ENCODE measurements at regions not wholly inside any gene's neighbourhood (a gene's known extent, or its start where the extent isn't known, plus 50 kb on each side); places are given as distances from the start of the nearest gene placed in this dataset.

DNA sequence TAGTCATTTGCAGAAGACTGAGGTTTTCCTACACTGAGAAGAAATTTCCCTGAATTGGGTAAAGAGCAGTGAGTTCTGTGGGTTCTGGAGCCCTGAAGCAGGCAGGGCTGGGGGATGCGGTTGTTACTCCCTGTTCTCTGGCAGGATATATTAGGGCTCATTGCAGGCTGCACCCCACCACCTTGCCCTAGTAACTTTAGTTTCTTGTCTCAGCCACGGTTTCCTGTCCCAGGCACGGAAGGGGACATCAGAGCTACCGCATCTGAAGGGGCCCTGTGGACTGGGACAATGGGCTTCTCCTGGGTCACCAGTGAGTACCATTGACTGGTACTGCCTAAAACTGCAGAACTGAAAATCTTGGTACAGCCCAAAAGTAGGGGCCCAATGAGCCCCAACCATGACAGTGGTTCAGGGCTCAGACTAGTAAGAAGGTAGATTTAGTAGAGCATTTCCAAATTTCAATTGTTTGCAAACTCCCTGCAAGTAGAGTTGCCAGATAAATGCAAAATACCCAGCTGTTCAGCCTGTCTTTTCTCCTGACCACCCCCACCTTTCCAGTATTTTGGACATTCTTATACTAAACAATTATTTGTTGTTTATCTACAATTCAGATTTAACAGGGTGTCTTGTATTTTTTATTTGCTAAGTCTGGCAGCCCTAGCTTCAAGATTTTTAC lies 54.5 kb upstream of the EYA2 start:
- Histone ChIP-seq H3K9ac (ENCODE audit: low read length) (no peak overlapping the region), H3K27me3 (ENCODE audit: insufficient read depth, low read length) (no peaks in the 10 kb centered on the region), H4K12ac (ENCODE audit: low read depth, low read length) (no peak overlapping the region), H3K4me1 (ENCODE audit: control insufficient read depth in 1 of 2, insufficient read depth in 2 of 2, low read length in 2 of 2) (peaks cover 0 to 1% of the 10 kb centered on the region in 2 experiments), H3K4me2 (ENCODE audit: low read length) (no peak overlapping the region), H3K27ac (ENCODE audit: low read depth, low read length) (no peak overlapping the region), H3K9me3 (ENCODE audit: insufficient read depth, low read depth, low read length) (no peaks in the 10 kb centered on the region), H3K18ac (ENCODE audit: low read length) (no peak overlapping the region), H4K8ac (ENCODE audit: low read depth, low read length) (no peak overlapping the region), H3K4ac (ENCODE audit: low read depth, low read length) (no peak overlapping the region), H2BK120ac (ENCODE audit: insufficient read depth, low read length, poor library complexity) (no peak overlapping the region), H4K91ac (ENCODE audit: low read depth, low read length) (no peak overlapping the region), H3K36me3 (ENCODE audit: control insufficient read depth in 1 of 2, insufficient read depth in 2 of 2, low read length in 2 of 2) (no peaks in the 10 kb centered on the region), H3K79me2 (ENCODE audit: control insufficient read depth, insufficient read depth, low read length, poor library complexity) (no peaks in the 10 kb centered on the region), H2AK5ac (ENCODE audit: low read length) (no peak overlapping the region), H2BK12ac (ENCODE audit: low read length) (no peak overlapping the region), H3K4me3 (ENCODE audit: low read depth, low read length) (no peak overlapping the region), H2BK5ac (ENCODE audit: low read depth, low read length, poor library complexity) (no peak overlapping the region), H3K14ac (ENCODE audit: low read length) (no peak overlapping the region), H2AFZ (ENCODE audit: insufficient read depth, low read length, poor library complexity) (no peak overlapping the region), H3K79me1 (ENCODE audit: low read length) (peaks cover 2% of the 10 kb centered on the region), H3K23ac (ENCODE audit: low read length) (no peak overlapping the region)
- no CpG with 5 or more reads among the region's 4 CpGs for WGBS (ENCODE audit: extremely low coverage, insufficient coverage, insufficient read length)
- DNase-seq = no peak

Measured in trophoblast cell (in vitro differentiated cells and primary cell).